HCT116 (cell line): ENCODE measurements at regions not wholly inside any gene's neighbourhood (a gene's known extent, or its start where the extent isn't known, plus 50 kb on each side); places are given as distances from the start of the nearest gene placed in this dataset.

Experiments
- CBX3 ChIP-seq: IDR thresholded peaks from 2 replicates; pipeline ENCODE4 v1.6.1; 2012; ENCODE audit warnings: low read depth
- EZH2phosphoT487 ChIP-seq: fragments of 200-600 bp; IDR thresholded peaks from 2 replicates; pipeline ENCODE4 v1.6.1; 2018; ENCODE audit warnings: antibody characterized with exemption, borderline replicate concordance
- TF ChIP-seq, protein P1 (sequence below): IDR thresholded peaks from 2 replicates; pipeline ENCODE4 v1.6.1; 2012
- TF ChIP-seq, protein P2 (sequence below), 3 experiments: fragments of 200-600 bp in 1 of 3; sonication (generic) in 1 of 3; IDR thresholded peaks in 2 of 3; conservative IDR thresholded peaks in 1 of 3; 2 replicates each; pipeline ENCODE4 v1.5.1; 2012 to 2017; ENCODE audit warnings: low read depth in 2 of 3, low read length in 2 of 3, antibody characterized with exemption in 1 of 3, borderline replicate concordance in 1 of 3, control low read depth in 1 of 3, mild to moderate bottlenecking in 1 of 3, mixed read lengths in 1 of 3, mixed run types in 1 of 3, moderate library complexity in 1 of 3; ENCODE audit not compliant: insufficient read depth in 1 of 3

- TF ChIP-seq, protein P1, sequence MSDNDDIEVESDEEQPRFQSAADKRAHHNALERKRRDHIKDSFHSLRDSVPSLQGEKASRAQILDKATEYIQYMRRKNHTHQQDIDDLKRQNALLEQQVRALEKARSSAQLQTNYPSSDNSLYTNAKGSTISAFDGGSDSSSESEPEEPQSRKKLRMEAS, result no peak
- TF ChIP-seq EZH2phosphoT487 (no peak), CBX3 (no peak)
- TF ChIP-seq, protein P2, sequence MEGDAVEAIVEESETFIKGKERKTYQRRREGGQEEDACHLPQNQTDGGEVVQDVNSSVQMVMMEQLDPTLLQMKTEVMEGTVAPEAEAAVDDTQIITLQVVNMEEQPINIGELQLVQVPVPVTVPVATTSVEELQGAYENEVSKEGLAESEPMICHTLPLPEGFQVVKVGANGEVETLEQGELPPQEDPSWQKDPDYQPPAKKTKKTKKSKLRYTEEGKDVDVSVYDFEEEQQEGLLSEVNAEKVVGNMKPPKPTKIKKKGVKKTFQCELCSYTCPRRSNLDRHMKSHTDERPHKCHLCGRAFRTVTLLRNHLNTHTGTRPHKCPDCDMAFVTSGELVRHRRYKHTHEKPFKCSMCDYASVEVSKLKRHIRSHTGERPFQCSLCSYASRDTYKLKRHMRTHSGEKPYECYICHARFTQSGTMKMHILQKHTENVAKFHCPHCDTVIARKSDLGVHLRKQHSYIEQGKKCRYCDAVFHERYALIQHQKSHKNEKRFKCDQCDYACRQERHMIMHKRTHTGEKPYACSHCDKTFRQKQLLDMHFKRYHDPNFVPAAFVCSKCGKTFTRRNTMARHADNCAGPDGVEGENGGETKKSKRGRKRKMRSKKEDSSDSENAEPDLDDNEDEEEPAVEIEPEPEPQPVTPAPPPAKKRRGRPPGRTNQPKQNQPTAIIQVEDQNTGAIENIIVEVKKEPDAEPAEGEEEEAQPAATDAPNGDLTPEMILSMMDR (IDR thresholded peaks at IDR 0.05 in 2 of 3, conservative IDR thresholded peaks at IDR 0.05 in 1 of 3; ENCODE audit: borderline replicate concordance in 1 of 3, insufficient read depth in 1 of 3, low read depth in 2 of 3, low read length in 2 of 3), result no peak
Measured at GRCh38 chr7:149627911-149628310, 130.3 kb upstream of the ZNF746 start.
